Stimulated activated naive B cell treated with anti-CD40 and anti-IgM and Interleukin-4, amounts not matched to agents 10 μg/mL and 1 μg/mL and 100 μg/mL, for 72 hours (primary cell): ENCODE measurements at regions not wholly inside any gene's neighbourhood (a gene's known extent, or its start where the extent isn't known, plus 50 kb on each side); places are given as distances from the start of the nearest gene placed in this dataset.

Experiments used
- ATAC-seq, 2 donors: fragments of 150-1000 bp; cut with Tn5 transposase; replicated peaks; 2 replicates each; pipeline ENCODE4 v1.10.0; 2021; ENCODE audit warnings: moderate library complexity in 1 of 2
- DNase-seq: peaks from one replicate; pipeline ENCODE4 v3.0.0; 2021
- H3K27ac Mint-ChIP-seq: one replicate; pipeline ENCODE4 v1.8.0; 2022; ENCODE audit warnings: mild to moderate bottlenecking, mixed read lengths
- H3K27me3 Mint-ChIP-seq, 2 donors: one replicate each; pipeline ENCODE4 v1.8.0; 2022; ENCODE audit warnings: mixed read lengths in 2 of 2
- H3K36me3 Mint-ChIP-seq, 2 donors: one replicate each; pipeline ENCODE4 v1.8.0; 2022; ENCODE audit warnings: mixed read lengths in 2 of 2, mild to moderate bottlenecking in 1 of 2
- H3K4me1 Mint-ChIP-seq, 2 donors: one replicate each; pipeline ENCODE4 v1.8.0; 2022; ENCODE audit warnings: mixed read lengths in 2 of 2, mild to moderate bottlenecking in 1 of 2
- H3K4me3 Mint-ChIP-seq, 2 donors: one replicate each; pipeline ENCODE4 v1.8.0; 2022; ENCODE audit warnings: mild to moderate bottlenecking in 2 of 2, mixed read lengths in 2 of 2, moderate library complexity in 1 of 2
- H3K9me3 Mint-ChIP-seq, 2 donors: one replicate each; pipeline ENCODE4 v1.8.0; 2022; ENCODE audit warnings: mixed read lengths in 2 of 2, mild to moderate bottlenecking in 1 of 2

DNA sequence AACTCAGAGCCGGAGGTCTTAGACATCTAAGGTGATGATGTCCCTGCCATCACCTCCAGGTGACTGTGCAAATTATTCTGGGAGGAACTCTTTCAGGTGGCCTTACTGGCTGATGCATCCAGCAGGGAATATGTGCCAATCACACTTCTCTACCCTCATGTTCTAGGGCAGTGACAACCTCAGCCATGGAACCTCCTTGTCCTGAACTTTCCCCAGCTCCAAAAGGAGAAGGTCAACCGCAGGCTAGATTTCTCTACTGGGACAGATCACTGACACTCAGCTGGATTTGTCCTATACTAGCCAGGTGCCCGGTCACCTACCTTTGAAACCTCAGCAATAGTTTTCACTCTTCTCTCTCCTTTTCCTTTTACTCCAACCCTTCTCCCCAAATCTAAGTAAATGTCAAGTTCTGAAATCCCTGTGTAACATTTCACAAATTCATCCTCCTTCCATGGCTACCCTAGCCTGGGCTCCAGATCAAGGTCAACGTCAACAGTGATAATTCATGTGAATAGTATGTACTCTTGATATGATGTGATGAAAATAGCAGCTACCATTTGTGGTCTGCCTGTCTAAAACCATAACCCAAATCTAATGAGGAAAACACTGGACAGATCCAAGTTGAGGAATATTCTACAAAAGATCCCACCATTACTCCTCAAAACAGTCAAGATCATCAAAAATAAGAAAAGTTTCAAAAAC is 115.0 kb upstream of the EGLN3 start:
- no peaks in the 10 kb centered on the region for H3K36me3 Mint-ChIP-seq

DNA sequence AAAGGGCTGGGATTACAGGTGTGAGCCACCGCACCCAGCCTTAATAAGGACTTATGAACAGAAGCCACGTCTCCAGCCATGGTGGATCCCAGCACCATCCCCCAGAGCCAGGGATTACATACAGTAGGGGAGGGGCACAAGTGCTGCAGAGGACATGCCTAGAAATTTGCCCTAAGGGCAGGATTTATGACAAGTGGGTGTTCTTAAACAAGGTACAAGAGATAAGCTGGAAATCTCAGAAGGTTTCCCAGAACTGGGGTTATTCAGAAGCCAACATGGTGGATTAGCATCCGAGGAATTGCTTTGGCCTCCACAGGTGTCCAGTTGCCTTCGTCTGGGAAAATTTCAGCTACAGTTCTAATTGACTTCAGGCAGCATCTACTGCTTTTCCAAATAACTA is 114.4 kb upstream of the EGLN3 start:
- Mint-ChIP-seq H3K4me3 (no peak overlapping the region), H3K27me3 (peaks cover 13 to 14% of the 10 kb centered on the region in 2 donors), H3K27ac (no peak overlapping the region), H3K36me3 (no peaks in the 10 kb centered on the region), H3K9me3 (peaks cover 0 to 2% of the 10 kb centered on the region in 2 donors), H3K4me1 (peaks cover 3 to 10% of the 10 kb centered on the region in 2 donors)
- DNase-seq, result no peak
- no peak for ATAC-seq

More for the DNA sequence above, 115.0 kb upstream of the EGLN3 start:
- H3K4me1 Mint-ChIP-seq, result peaks cover 0 to 4% of the 10 kb centered on the region in 2 donors
- H3K27ac Mint-ChIP-seq, result no peak overlapping the region
- H3K4me3 Mint-ChIP-seq, result no peak overlapping the region
- ATAC-seq (no peak), DNase-seq (no peak)
- H3K27me3 Mint-ChIP-seq, result peaks cover 8% of the 10 kb centered on the region in 2 donors
- peaks cover 0 to 2% of the 10 kb centered on the region in 2 donors for H3K9me3 Mint-ChIP-seq

DNA sequence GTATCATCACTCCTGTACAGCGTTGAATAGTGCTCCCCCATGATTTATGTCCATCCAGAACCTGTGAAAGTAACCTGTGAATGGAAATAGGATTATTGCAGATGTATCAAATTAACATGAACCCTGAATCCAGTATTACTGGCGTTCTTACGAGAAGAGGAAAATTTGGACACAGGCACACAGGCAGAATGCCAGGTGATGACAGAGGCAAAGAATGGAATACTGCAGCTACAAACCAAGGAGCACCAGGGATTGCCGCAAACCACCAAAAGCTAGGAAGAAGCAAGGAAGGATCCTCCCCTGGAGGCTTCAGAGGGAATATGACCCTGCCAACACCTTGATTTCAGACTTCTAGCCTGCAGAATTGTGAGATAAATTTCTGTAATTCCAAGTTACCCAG is 113.5 kb upstream of the EGLN3 start:
- H3K4me1 Mint-ChIP-seq, result peaks cover 6 to 14% of the 10 kb centered on the region in 2 donors
- no peaks in the 10 kb centered on the region for H3K36me3 Mint-ChIP-seq
- H3K27ac Mint-ChIP-seq, result no peak overlapping the region
- peaks cover 0 to 2% of the 10 kb centered on the region in 2 donors for H3K9me3 Mint-ChIP-seq
- no peak overlapping the region for H3K4me3 Mint-ChIP-seq
- DNase-seq (no peak), ATAC-seq (no peak)
- H3K27me3 Mint-ChIP-seq, result peaks cover 15 to 18% of the 10 kb centered on the region in 2 donors

DNA sequence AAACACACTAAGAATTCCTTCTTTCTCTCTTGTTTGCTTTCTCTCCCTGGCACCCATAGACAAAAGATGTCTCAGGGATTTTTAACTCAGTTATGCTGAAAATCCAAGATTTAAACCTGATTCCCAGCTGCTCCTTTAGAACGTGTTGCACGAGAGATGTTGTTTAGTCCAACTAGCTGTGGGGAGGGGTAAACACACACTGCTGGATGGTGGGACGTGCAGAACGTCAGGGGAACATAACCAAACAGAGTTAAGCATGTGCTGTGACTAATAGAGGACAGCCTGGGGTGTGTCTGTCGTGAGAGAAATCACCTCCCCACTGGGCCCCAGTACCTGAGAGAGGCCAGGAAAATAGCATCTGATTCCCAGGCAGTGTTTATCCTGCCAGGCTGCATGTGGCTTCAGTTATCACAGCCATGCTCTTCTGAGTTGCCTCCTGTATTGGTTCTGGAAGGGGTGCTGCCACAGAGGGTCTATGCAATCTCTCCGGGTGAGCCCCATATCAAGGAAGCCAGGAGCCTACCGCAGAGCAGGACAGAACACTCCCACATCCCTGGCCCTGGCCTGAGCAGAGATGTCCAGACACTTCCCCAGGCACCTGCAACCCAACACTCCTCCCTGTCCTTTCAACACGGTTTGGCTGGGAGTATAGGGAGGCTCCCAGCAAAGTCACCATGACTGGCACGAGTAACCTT is 112.7 kb upstream of the EGLN3 start:
- no peaks in the 10 kb centered on the region for H3K36me3 Mint-ChIP-seq
- DNase-seq, result no peak
- no peak for ATAC-seq

DNA sequence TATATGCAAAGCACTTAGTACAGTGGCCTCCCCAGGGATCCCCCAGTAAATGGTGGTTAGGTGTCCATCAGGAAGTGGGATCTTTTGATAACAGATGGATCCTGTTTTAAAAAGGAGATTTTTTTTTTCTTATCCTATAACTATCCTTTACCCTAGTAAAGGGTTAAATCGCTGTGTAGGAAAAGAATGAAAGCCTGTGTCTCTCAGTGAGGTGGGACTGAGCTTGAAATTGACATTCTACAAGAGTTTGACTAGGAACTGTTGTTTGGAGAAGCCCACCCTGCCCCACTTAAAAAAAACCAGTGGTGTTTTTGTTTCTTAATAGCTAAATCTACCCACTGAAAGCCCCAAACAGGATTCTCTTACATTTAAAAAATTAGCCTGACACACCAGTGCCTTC is 112.2 kb upstream of the EGLN3 start:
- peaks cover 0 to 2% of the 10 kb centered on the region in 2 donors for H3K9me3 Mint-ChIP-seq
- DNase-seq, result no peak
- H3K27me3 Mint-ChIP-seq, result peaks cover 20 to 22% of the 10 kb centered on the region in 2 donors
- no peak for ATAC-seq
- peaks cover 6 to 15% of the 10 kb centered on the region in 2 donors for H3K4me1 Mint-ChIP-seq
- H3K27ac Mint-ChIP-seq, result no peak overlapping the region
- no peaks in the 10 kb centered on the region for H3K36me3 Mint-ChIP-seq
- H3K4me3 Mint-ChIP-seq, result no peak overlapping the region

More for the DNA sequence above, 112.7 kb upstream of the EGLN3 start:
- peaks cover 6 to 15% of the 10 kb centered on the region in 2 donors for H3K4me1 Mint-ChIP-seq
- H3K9me3 Mint-ChIP-seq, result peaks cover 0 to 2% of the 10 kb centered on the region in 2 donors
- no peak overlapping the region for H3K4me3 Mint-ChIP-seq
- H3K27me3 Mint-ChIP-seq, result peaks cover 20 to 22% of the 10 kb centered on the region in 2 donors
- no peak overlapping the region for H3K27ac Mint-ChIP-seq

DNA sequence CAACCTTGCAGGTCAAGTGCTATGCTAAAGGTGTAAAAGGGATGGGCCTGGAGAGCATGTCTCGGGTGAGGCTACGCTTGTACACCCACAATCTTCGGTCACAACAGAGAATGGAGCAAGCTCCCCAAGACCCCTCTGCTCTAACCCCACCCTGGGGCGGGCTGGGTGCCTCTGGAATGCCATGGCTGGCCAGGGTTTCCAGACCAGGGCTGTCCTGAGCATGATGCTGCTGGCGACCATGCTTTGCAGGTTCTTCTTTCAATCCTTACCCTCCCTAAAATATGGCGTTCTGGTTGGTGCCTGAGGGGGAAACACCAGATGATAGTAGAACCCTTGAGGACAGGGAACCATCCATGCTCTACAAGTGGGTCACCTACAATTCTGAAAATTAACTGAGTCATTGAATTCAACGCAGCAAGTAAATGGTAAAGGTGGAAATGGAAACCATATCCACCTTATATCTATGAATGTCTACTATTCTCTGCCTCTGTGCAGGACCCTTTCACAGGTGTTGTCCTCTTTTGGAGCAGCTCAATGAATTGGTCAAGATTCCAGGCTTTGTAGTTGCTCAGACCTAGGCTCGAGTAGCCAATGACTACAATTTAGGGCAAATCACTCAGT is 111.6 kb upstream of the EGLN3 start:
- peaks cover 6 to 15% of the 10 kb centered on the region in 2 donors for H3K4me1 Mint-ChIP-seq
- ATAC-seq, result no peak
- no peaks in the 10 kb centered on the region for H3K36me3 Mint-ChIP-seq
- H3K27ac Mint-ChIP-seq, result no peak overlapping the region
- H3K4me3 Mint-ChIP-seq, result no peak overlapping the region
- H3K9me3 Mint-ChIP-seq, result peaks cover 0 to under 1% of the 10 kb centered on the region in 2 donors
- DNase-seq, result no peak
- peaks cover 22 to 24% of the 10 kb centered on the region in 2 donors for H3K27me3 Mint-ChIP-seq

DNA sequence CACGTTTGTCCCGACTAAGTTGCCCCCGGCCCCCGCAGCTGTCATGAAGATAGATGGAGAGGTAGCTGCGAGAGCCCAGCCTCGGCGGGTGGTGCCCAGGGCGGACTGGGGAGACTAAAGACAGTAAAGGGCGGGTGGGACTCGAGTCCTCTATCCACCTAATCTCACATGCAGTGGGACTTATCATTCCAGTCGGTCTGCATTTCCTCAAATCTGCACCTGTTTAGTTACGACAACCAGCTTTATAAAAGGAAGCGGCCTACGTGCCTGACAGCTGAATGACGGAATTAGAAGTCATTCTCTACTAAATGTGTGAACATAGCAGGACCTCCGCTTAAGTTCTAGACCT is 109.8 kb upstream of the EGLN3 start:
- peak overlapping the region; percentile 78 for H3K27ac Mint-ChIP-seq
- no peak for DNase-seq
- peak overlapping the region; percentile 85 to 93 for H3K4me3 Mint-ChIP-seq
- peaks cover 22 to 26% of the 10 kb centered on the region in 2 donors for H3K27me3 Mint-ChIP-seq
- no peaks in the 10 kb centered on the region for H3K36me3 Mint-ChIP-seq
- peak; percentile 43 to 54 for ATAC-seq
- no peaks in the 10 kb centered on the region for H3K9me3 Mint-ChIP-seq
- peaks cover 6 to 15% of the 10 kb centered on the region in 2 donors for H3K4me1 Mint-ChIP-seq

DNA sequence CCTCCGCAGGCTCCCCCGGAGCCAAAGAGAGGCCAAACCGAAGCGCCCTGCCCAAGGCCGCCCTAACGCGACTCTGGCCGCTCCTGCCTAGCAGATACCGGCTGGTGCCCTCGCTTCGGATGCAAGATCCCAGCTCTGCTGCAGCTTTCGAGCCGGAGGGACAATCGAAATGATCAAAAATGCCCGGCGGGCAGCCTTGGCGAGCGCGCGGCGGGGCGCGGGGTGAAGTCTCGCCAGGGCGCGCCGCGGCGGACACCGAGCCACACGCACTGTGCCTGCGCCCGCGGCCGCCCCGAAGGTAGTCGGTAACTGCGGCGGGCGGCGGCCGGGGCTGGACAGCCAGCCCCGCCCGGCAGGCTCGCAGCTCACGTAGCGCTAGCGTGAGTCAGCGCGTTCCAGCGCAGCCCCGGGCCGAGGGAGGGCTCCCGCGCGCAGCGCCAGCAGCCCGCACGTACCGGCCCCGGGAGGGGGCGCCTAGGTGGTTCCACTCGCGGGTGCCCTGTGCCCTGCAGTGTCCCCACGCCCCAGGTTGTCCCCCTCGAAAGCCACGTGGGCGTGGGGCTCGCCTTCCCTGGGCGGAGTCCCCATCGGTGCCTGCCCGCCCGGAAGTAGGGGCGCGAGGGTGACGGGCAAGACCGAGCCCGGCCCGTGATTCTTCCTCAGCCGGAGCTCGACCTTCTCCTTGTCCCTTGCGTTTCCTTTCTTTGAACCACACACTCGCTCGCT is 109.2 kb upstream of the EGLN3 start:
- peaks cover 22 to 26% of the 10 kb centered on the region in 2 donors for H3K27me3 Mint-ChIP-seq
- H3K4me1 Mint-ChIP-seq, result peaks cover 6 to 15% of the 10 kb centered on the region in 2 donors
- H3K27ac Mint-ChIP-seq, result peak overlapping the region; percentile 78
- ATAC-seq, result peak; percentile 87 to 88
- peak overlapping the region; percentile 85 to 93 for H3K4me3 Mint-ChIP-seq
- DNase-seq, result peak; percentile 50
- H3K9me3 Mint-ChIP-seq, result no peaks in the 10 kb centered on the region
- no peaks in the 10 kb centered on the region for H3K36me3 Mint-ChIP-seq

DNA sequence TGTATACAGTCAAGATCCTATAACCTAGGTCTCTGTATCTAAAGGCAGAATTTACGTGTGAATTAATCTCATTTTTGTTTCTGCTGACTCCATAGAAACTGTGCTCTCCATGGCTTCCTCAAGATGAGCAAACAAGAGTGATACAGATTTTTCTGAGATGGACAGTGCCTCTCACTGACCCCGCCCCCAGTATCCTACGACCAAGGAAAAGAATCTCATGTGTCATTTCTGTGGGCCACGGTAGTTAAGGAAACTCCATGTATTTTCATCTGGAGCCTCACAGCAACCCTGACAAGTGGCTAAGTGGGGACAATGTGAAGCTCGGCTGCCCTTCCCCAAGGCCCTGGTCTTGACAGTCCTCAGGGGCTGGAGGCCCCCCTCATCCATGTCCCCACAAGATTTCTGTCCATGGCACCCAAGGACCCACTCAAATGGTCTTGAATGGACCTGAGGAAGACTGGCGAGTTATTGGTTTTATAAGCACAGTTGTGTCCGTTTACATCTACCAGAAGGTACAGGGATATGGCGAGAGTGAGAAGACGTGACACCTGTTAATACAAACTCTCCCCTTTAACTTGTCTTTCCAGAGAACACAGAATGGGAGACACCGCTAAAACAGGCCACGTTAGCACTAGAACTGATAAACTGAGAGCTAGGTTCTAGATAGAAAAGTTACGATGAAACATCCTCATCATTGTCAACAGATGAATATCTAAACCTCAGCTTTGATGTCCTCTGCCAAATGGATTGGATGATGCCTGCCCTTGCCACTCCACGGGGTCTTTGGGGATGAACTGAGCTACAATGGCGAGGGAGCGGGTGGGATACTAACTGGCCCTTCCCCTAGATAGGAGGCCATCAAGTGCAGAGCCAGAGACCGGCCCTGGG is 108.4 kb upstream of the EGLN3 start:
- H3K27ac Mint-ChIP-seq, result peak overlapping the region; percentile 42
- no peaks in the 10 kb centered on the region for H3K9me3 Mint-ChIP-seq
- H3K4me1 Mint-ChIP-seq, result peaks cover 6 to 15% of the 10 kb centered on the region in 2 donors
- peak overlapping the region; percentile 73 to 83 for H3K4me3 Mint-ChIP-seq
- peaks cover 23 to 26% of the 10 kb centered on the region in 2 donors for H3K27me3 Mint-ChIP-seq
- no peak for DNase-seq
- no peaks in the 10 kb centered on the region for H3K36me3 Mint-ChIP-seq
- no peak for ATAC-seq

DNA sequence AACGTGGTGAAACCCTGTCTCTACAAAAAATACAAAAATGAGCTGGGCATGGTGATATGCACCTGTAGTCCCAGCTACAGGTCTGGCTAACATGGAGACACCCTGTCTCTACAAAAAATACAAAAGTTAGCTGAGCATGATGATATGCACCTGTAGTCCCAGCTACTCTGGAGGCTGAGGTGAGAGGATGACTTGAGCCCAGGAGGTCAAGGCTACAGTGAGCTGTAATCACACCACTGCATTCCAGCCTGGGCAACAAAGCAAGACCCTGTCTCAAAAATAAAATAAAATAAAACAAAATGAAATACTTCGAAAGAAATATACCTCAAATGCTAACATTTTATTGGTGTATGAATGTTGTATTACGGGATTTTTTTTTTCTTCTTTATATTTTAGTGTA is 107.6 kb upstream of the EGLN3 start:
- ATAC-seq (no peak), DNase-seq (no peak)
- Mint-ChIP-seq H3K36me3 (no peaks in the 10 kb centered on the region), H3K4me1 (peaks cover 6 to 15% of the 10 kb centered on the region in 2 donors), H3K27me3 (peaks cover 30 to 32% of the 10 kb centered on the region in 2 donors), H3K4me3 (no peak overlapping the region), H3K27ac (no peak overlapping the region), H3K9me3 (no peaks in the 10 kb centered on the region)

DNA sequence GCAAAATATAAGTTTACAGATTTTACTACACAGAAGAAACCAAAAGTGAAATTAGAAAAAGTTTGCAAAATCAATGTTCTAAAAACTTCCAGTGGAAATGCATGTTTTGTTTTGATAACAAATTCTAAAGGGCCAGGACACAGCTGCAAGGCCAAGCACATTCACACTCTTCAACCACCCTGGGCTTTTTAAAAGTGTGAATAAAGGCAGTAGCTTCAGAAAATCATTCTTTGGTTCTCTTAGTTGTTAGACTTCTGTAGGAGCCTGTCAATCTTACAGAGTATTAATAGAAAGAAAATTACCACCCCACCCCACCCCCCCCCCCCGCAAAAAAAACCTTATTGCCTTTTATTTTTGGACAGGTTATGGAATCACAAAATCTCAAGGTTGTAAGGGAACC is 105.2 kb upstream of the EGLN3 start:
- Mint-ChIP-seq H3K9me3 (no peaks in the 10 kb centered on the region), H3K27me3 (peaks cover 24 to 26% of the 10 kb centered on the region in 2 donors), H3K4me3 (no peak overlapping the region), H3K4me1 (peaks cover 11 to 27% of the 10 kb centered on the region in 2 donors), H3K36me3 (no peaks in the 10 kb centered on the region), H3K27ac (no peak overlapping the region)
- ATAC-seq (no peak), DNase-seq (no peak)

DNA sequence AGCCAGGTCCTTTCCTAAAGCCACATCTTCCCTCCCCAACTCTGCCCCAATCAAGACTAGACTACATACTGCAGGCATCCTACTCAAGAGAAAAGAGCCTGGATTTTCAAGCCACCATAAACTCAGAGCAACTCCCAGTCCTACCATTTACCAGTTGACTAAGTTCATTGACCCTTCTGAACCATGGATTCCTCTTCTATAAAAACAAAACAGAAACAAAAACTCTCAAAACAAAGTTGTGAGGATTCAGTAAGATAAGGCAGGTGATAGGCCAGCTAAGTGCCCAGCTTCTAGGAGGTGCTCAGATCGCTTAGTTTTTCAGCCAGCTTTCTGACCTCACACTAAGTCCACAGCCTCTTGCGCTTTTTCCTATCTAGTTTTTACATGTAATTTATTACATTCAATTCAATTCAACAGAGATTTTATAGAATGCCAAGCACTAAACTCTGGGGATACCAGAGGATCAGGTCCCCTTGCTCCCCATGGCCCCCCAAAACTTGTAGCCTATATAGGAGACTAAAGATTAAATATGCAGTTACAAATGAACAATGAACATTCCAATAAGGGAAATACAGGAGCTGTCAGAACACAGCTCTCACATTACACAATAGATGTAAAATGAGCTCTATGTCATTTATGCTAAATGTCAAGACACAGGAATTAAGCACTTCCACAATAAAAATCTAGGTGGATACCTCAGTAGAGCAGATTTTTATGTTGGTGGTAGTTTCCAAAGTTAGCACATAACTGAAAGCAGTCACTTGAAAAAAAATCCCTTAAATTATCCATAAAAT is 104.5 kb upstream of the EGLN3 start:
- Mint-ChIP-seq H3K36me3 (no peaks in the 10 kb centered on the region), H3K27me3 (peaks cover 17 to 21% of the 10 kb centered on the region in 2 donors), H3K27ac (no peak overlapping the region), H3K4me3 (no peak overlapping the region), H3K4me1 (peaks cover 9 to 20% of the 10 kb centered on the region in 2 donors), H3K9me3 (no peaks in the 10 kb centered on the region)
- ATAC-seq, result no peak
- no peak for DNase-seq

DNA sequence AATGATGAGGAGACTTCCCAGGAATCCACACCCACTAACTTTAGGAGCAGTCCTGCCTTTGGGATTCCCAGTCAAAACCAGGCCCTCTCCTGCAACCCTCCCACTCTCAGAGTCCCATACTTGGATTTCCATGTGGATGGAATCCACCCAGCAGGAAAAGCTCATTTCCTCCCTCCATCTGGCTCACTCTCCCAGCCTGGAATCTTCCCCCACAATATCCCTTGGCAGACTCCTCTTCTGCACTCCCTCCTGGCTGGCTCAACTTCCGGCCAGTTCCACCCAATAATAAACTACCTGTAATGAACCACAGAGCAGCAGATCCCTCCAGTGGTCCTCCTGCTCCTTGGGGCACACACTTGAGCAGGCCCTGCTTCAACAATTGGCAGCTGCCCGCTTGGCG is 102.8 kb upstream of the EGLN3 start:
- DNase-seq, result no peak
- no peak for ATAC-seq
- Mint-ChIP-seq H3K27me3 (peaks cover 8 to 13% of the 10 kb centered on the region in 2 donors), H3K36me3 (no peaks in the 10 kb centered on the region), H3K27ac (no peak overlapping the region), H3K4me1 (peaks cover 7 to 14% of the 10 kb centered on the region in 2 donors), H3K9me3 (no peaks in the 10 kb centered on the region), H3K4me3 (no peak overlapping the region)
